ENCODE measurements at regions not wholly inside any gene's neighbourhood (a gene's known extent, or its start where the extent isn't known, plus 50 kb on each side); places are given as distances from the start of the nearest gene placed in this dataset.

DNA sequence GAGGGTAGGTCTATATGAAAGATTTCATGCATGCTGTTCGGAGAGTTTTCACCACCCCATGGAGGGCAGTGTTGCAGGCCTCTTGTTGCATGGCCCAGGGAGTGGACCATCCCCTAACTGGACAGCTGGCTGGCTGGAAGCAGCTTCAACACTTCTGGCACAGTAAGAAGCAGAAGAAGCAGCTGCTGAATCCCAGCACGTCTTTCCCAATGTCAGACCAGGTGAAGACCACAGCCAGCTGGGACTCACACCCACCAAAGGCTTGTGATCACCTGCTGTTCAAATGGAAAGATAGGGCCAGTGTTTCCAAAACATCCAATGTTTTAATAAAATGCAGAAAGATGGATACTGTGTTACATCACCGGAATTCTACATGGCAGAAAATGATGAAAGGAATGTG lies 1423.6 kb downstream of the AACS start:
- no peak for DNase-seq

DNA sequence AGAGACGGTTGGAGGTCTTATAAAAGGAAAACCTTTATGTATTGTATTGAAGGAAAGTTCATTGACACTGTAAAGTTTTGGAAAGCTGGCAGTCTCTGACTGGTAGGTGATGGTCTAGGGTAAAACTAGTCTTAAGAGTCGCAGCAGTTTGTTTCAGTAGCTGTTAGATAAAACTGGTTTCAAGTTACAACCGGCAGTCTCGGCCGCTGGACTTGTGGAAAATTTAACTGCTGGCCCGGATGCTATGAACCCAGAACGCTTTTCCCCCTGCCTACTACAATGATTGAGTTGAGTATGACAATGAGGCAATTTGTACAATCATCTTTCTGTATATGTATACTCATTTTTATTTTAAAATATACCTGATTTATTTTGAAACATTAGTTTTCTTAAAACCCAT lies 1426.9 kb downstream of the AACS start:
- no peak for DNase-seq

DNA sequence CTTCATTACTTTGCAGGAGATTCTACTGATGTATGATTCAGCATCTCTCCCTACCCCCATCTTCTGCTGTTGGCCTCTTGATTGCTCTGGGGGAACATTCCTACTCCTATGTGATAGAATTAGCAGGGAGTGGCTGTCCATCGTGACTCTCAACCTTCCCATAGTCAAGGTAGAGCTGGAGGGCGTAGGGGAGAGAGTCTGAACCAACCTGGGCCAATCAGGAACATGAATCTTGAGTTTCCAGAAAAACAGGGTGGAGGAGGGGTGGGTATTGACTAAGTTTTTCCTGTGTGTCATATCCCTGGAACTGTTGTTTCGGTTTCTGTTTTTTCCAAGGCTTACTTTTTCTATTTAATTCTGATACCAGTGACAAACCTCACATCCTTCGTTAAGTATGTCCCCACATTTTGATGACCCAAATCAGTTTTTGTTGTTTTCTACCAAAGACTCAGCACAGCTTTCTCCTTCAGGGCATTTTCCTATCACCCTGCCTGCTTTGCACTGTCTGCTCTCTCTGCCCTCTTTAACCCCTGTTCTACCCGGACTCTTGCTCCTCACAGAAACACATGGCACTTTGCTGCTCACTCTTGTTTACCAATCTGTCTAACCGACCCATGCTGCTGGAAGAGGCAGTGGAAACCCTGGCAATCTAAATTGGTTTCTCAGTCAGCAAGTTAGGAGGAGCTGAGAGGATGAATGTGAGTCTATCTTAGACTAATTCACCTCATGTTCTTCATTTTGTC lies 1428.3 kb downstream of the AACS start:
- DNase-seq, result no peak

DNA sequence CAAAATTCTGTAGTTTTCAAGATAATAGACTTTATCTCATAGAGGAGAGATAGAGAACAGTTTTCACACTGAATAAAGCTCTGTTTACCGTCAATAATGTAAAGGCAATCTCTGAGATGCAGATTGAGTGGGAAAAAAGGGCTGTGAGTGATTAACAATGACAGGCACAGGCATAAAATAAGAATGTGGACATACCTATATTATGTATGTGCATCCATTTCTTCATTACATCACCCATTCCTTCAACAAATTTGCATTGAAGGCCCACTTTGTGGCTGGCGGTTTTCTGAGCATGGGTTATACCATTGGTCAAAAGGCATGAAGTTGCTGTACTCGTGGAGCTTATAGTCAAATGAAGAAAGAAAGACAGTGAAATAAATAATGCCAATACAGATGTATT lies 1431.0 kb downstream of the AACS start:
- no peak for DNase-seq

DNA sequence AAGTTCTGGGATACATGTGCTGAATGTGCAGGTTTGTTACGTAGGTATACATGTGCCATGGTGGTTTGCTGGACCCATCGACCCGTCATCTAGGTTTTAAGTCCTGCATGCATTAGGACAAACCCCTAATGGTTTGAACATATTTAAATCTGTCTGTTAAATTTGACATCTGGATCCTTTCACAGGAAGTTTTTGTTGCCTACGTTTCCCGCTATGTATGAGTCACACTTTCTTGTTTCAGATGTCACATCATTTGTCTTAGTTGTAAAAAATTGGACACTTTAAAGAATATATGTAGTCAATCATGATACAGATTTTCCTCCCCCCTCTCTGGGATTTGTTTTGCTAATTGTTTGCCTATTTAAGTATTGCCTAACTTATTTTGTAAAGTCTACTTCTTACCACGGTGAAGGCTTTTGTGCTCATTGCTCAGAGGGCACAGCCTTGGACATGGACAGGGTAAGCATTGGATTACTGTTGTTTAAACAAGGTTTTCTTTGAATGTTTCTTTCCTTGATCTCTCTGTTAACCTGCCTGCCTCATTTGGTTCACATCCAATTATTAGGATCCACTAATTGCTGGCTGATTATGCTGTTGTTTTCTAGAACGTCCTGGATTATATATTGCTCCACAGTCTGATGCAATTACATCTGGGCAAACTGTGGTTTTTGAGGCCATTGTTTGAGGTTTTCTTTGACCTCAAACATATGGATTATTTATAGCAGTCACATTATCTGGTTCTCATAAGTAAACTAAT lies 1441.4 kb downstream of the AACS start:
- no peak for DNase-seq

DNA sequence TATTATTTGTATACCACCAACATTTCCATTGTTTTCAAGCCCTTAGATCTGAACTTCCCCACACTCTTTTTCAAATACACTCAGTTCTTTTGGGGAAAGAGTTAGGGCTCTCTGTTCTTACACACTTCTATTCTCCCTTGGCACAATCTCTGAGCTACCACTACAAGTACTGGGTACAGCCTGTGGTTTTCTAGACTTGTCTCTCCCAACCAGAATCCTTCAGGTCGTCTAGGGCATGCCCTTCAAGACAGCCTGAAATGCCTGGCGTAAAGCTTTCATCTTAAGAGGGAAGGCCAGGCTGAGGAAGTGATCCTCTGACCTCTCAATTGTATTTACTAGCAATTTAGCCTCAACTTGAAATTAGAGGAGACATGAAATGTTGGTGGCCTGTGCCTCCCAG lies 1442.0 kb downstream of the AACS start:
- no peak for DNase-seq

DNA sequence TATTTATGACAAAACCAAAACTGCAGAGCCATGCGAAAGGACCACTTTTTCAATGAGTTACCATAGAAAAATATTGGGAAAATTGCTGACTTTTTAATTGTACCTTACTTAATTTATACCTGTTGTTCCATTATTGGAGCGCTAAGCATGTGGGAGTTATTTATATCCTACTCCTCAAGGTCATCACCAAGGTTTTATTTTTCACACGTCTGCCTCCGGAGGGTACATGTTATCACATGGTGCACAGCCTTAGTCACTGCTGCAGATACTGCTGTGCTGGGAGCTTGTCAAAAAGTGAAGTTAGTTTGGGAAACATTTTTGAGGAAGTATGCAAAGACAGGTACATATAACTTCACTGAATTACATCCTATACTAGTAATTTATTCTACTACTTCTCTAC lies 1444.3 kb downstream of the AACS start:
- no peak for DNase-seq

DNA sequence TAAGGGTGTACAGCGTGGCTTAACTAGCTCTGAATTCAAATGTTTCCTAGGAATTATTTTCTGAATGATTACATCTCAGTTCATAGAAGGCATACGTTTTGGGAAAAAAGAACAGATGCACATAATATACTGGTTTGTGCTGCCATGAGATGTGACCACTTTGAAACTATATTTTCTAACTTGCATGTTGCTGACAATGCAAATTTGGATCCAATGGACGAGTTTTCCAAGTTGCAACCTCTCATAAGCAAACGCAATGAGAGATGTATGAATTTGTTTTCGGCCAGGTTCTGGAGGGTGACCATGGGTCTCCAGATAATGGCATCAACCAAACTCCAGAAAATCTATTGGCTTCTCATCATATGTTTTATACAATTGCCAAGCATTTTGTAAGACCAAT lies 1445.4 kb downstream of the AACS start:
- DNase-seq, result no peak

DNA sequence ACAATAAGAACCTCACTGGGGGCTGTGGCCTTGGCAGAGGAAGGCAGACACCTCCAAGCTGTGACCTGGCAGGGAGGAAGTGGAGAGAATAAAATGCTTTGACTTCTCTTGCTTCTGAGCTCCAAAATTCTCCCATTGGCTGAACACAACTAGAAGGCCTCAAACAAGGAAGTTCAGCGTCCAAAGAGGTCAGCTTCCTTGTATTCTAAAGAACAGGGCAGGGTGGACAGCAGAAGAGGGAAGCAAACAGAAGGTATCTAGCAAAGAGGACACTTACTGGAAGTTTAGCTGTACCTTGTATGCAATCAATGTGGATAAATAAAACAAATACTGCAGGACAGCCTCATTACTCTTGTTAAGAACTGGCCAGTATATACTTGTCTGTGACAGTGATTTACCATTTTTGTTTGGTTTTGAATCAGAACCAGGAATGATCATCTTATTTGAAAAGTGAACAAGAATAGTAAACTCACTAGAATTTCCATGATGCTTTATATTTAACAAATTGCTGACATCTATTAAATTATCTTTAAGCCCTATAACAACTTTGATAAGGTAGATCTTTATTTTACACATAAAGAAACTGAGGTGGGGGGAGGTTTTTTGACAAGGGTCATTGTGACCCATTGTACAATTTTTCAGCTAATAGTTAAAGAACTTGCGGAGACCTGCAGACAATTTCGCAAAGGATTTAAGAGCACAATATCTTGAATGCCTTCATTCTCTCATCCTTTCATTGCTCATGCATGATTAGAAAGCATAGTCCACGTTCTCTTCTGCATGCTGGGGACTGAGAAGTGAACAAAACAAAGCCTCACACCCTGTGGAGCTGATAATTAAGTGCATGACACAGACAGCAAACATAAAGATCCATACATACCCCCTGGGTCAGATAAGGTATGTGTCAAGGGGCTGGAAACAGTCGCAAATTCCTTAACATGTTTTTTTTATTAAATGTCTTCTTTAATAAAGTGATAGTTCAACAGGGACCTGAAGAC lies 1448.0 kb downstream of the AACS start:
- DNase-seq, result no peak

DNA sequence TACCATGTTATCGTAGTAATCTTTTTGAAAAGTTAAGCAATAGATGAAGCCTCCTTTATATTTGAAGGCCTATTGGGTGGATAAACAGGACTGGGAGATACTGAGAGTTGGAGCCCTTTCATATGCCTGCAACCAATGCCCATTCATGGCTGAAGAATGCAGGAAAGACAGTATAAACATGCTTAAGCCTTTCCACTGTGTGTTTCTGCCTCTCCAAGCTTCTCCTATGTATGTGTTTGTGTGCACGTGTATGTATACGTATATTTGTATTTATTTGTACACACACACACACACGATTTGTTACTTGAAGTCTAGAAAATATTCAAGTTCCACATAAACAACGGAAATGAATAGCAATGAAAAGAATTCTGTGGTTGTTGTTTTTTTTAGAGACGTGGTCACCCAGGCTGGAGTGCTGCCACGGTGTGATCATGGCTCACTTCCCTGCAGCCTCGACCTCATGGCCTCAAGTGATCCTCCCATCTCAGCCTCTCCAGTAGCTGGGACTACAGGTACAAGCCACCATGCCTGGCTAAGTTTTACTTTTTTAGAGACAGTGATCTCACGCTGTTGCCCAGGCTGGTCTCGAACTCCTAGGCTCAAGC lies 1453.5 kb downstream of the AACS start:
- no peak for DNase-seq

DNA sequence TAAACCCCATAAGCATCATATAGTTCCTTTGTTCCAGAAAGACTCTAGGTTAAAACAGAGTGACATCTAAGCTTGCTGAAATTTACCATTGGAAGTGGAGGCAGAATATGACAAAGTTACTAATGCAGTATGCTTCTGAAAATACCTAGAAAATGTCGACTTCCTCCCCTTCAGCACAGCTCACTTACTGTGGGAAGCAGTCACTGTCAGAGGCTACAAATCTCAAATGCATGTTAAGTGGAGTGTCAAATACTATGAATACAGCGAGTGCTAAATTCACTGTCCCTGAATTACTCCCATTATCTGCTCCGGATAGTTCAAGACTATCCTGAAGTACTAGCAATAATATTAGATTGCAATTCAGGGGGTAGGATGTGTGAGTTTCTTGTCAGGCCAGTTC lies 1454.6 kb downstream of the AACS start:
- no peak for DNase-seq

DNA sequence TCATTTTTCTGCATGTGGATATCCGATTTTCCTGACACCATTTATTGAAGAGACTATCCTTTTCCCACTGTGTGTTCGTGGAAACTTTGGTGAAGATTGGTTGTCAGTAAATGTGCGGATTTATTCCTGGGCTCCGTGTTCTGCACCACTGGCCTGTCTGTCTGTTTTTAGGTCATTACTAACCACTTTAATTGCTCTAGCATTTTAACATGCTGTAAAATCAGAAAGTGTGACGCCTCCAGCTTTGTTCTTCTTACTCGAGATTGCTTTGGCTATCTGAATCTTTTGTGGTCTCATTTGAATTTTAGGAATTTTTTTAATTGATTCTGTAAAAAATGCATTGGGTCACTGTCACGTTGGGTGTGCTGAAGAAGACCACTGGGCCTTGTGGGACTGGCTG lies 1458.7 kb downstream of the AACS start:
- no peak for DNase-seq

DNA sequence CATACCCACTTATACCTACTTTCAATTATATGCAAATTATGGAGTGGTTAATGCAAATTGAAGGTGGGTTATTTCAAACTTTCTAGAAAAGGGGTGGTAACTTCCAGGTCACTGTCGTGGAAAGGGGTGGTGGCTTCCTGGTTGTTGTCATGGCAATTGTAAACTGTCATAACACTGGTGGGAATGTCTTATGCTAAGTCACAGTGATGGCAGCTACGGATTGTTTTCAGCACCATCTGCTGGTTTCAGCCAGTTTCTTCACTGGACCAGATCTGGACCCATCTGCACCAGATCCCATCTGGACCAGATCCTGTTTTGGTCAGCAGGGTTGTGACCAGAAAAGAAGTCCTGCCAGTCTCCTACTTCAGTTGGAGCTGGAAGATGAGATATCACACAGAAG lies 1469.3 kb downstream of the AACS start:
- DNase-seq, result no peak

DNA sequence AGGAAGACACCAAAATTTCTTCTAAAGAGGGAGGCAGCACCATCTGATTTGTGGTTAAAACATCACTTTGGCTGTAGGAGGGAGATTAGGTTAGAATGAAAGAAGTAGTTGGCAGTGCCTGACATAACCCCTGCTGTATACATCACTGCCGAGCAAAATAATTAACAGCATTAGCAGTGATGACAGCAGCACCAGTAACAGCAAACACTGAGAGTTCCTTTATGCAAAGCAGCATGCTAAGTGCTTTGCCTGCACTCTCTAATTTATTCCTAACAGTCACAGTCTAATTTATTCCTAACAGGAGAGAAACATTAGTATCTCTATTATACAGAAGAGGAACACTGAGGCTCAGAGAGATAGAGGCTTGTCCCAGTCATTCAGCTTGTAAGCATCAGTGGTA lies 1469.7 kb downstream of the AACS start:
- DNase-seq, result no peak

DNA sequence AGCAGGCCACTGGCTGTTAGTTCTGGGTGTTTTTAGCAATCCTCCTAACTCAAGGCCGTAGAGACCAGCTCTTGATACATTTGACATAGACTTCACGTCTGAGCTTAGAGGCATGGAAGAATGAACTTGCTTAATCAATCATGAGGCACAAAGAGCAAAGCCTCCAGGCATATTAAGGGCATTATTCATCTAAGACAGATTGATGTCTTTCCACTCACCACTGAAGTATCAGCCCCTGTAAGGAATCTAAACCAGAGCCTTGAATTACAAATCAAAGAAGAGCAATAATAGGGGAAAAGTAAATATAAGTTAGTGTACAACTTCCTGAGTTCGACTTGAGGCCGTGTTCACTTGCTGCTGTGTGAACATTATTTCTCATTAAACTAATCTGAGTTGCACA lies 1470.7 kb downstream of the AACS start:
- DNase-seq, result no peak

DNA sequence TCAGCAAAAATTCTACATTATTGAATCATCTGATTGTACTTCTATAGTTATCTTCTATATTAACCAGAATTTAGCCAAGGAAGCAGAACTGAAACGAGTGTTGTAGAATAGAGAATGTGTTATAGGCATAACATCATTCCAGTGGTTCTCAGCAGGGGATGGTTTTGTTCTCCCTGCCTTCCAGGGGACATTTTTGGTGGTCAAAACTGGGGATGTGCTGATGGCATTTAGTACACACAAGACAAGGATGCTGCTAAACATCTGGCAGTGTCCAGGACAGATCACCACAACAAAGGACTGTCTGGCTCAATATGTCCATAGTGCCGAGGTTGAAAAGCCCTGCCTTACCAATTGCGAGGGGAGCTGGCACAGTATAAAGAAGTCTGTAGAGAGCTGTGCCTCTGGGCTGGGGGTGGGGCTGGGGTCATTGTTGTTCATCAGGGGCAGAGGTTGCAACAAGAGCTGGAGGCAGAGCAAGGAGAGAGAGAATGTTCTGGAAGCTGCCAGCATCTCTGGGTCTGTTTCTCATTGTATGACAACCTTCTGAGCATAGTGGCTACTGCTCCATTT lies 1472.8 kb downstream of the AACS start:
- no peak for DNase-seq

DNA sequence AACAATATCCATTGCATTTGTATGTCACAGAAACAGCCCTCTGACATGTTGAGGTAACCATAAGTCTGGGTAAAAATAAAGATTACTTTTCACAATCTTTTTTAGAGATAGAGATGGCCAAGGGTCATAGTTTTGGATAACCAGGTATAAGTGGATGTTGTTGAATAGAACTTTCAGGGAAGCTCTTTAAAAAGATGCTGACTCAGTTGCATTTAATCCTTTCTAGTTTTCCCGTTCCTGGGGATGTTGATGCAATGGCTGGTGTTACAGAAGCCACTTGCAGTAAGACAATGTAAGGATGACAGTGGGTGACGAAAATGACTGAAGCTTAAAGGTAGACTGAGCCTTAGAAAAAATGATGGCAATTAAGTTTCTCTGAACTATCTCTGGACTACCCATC lies 1473.7 kb downstream of the AACS start:
- DNase-seq, result no peak

DNA sequence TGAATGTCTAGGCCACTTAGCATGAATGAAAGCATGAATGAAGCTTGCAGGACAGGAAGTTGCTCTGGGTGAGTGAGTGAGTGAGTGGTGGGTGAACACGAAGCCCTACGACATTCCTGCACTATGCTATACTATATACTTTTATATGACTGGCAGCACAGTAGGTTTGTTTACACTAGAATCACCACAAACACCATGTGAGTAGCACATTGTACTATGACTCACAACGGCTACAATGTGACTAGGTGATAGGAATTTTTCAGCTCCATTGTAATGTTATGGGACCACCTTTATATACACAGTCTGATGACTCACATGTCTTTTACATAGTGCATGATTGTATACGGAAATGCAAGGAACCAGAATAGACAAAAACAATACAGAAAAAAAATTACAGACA lies 1480.2 kb downstream of the AACS start:
- DNase-seq, result no peak

DNA sequence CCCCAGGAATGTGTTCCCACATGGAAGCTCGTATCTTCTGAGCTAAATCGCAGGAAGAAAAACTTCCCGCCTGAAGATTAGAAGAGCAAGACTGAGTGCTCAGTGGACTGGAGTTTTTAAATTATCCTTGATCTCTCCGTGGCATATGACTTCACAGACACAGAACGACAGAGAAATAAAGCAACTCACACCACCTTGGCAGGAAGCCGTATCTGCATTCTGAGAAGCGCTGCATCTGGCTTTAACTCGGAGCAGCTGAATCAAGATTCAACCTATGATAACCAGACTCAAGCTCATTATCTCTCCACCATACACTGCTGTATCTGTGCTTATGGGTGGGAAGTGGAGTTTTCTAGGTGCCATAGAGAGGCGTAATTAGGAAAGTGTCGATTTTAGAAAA lies 1482.7 kb downstream of the AACS start:
- no peak for DNase-seq

DNA sequence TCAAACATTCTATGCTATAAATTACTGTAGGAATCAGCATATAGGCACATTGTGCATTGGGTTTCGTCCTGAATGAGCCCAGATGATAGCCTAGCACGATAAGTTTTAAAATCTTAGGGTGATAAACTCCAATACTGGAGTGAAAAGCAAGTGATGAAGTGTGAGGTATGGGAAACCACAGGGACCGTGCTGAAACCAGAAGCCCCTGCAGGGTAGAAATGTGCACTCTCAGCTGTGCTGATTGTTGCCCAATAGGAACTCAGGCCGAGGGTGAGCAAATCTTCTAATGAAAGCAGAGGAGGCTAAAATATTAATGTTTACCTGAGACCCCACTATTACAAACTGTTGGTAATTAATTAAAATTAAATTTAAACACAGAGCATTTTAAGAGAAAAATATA lies 1486.6 kb downstream of the AACS start:
- no peak for DNase-seq

DNA sequence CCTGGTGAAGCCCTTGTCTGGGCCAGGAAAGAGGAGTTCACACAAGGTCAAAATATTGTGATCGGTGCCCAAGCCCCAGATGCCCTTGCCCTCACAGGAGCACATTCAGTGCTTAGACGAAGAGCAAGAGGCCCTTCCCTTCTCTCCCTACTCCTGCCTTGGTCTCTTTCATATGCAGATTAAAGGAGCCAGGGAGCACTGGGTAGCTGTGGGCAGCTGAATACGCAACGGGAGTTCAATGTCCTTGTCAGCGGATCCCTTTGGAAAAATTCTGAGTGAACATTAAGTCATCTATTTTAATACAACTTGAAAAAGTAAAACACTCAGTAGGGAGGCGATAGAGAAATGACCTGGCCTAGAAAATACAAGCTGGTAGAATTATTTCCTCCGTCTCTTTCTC lies 1489.4 kb downstream of the AACS start:
- DNase-seq, result no peak

DNA sequence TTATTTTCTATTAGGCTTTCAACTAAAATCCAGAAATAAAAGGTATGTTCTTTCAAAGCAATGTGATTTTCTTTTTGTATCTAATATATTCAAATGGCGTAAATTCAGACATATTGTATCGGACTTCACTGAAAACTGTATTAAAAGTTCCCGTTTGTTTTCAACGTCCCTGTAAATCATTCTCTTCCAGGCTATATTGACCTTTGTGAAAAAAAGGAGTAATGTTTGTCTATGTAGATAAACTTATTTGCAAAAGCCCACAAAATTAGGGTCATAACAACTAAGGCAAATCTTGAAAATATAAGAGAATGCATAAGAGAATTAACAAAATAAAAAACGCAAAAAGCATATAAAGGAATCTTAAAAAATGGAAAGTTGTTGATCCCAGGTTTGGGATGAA lies 1492.4 kb downstream of the AACS start:
- no peak for DNase-seq

DNA sequence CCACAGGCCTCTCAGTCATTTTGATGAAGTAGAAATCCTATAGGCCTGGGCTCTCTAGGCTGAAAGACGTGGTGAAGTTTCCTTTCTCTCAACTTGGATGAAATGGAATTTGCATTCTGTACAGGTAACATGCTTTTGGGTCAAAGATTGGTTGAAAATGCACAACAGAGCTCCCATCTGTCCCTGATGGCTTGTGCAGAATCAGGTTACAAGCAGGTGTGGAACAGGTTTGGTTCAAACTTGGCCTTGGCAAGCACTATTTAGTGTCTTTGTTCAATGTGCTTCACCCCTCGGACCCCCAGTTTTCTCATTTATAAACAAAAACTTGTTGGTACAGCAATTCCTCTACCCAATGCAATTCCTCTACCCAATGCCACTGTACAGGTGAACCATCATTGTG lies 1493.0 kb downstream of the AACS start:
- no peak for DNase-seq
